AG09309 (cell line): ENCODE measurements at regions not wholly inside any gene's neighbourhood (a gene's known extent, or its start where the extent isn't known, plus 50 kb on each side); places are given as distances from the start of the nearest gene placed in this dataset.
"Not testable (repeated sequence)": the region's sequence is repeated elsewhere in the genome, so short reads cannot be mapped to it uniquely, and the experiment has no call there.

Experiments
- DNase-seq: peaks from one replicate; pipeline ENCODE4 v3.0.0-alpha.2; 2010; ENCODE audit warnings: low read depth
- H3K4me3 ChIP-seq: 2 replicates; pipeline ENCODE4 v1.5.1; 2011; ENCODE audit warnings: mild to moderate bottlenecking, low read depth, low read length, moderate library complexity; ENCODE audit not compliant: control insufficient read depth
- CTCF ChIP-seq: IDR thresholded peaks from 2 replicates; pipeline ENCODE4 v1.5.1; 2011; ENCODE audit warnings: mild to moderate bottlenecking, low read depth, low read length, inconsistent platforms; ENCODE audit not compliant: insufficient read depth, control insufficient read depth; ENCODE audit errors: missing control alignments

- DNase-seq, result no peak
- H3K4me3 ChIP-seq, result no peak overlapping the region
- no peak for TF ChIP-seq CTCF
These were observed 286.2 kb downstream of the C11orf87 start for GRCh38 chr11:109708184-109708583.

GRCh38 chr11:109714444-109714843 lies 292.5 kb downstream of the C11orf87 start:
- H3K4me3 ChIP-seq, result not testable (repeated sequence)

GRCh38 chr11:109715424-109715823 lies 293.4 kb downstream of the C11orf87 start:
- DNase-seq, result not testable (repeated sequence)

More at GRCh38 chr11:109714444-109714843, 292.5 kb downstream of the C11orf87 start:
- not testable (repeated sequence) for DNase-seq

GRCh38 chr11:109726061-109726460 lies 304.1 kb downstream of the C11orf87 start:
- no peak for TF ChIP-seq CTCF
- no peak for DNase-seq

More at GRCh38 chr11:109715424-109715823, 293.4 kb downstream of the C11orf87 start:
- H3K4me3 ChIP-seq, result not testable (repeated sequence)

GRCh38 chr11:109728056-109728455 lies 306.1 kb downstream of the C11orf87 start:
- DNase-seq, result no peak
- H3K4me3 ChIP-seq, result no peak overlapping the region
- no peak for TF ChIP-seq CTCF

More at GRCh38 chr11:109726061-109726460, 304.1 kb downstream of the C11orf87 start:
- H3K4me3 ChIP-seq, result no peak overlapping the region

- no peak for TF ChIP-seq CTCF
- no peak overlapping the region for H3K4me3 ChIP-seq
- DNase-seq, result no peak
These were observed 307.8 kb downstream of the C11orf87 start for GRCh38 chr11:109729761-109730160.

- no peak for TF ChIP-seq CTCF
- DNase-seq, result no peak
These were observed 308.7 kb downstream of the C11orf87 start for GRCh38 chr11:109730669-109731068.

GRCh38 chr11:109731451-109731850 lies 309.5 kb downstream of the C11orf87 start:
- DNase-seq, result no peak
- no peak for TF ChIP-seq CTCF
- no peak overlapping the region for H3K4me3 ChIP-seq

More at GRCh38 chr11:109730669-109731068, 308.7 kb downstream of the C11orf87 start:
- no peak overlapping the region for H3K4me3 ChIP-seq
